ENCODE measurements at regions not wholly inside any gene's neighbourhood (a gene's known extent, or its start where the extent isn't known, plus 50 kb on each side); places are given as distances from the start of the nearest gene placed in this dataset.

DNA sequence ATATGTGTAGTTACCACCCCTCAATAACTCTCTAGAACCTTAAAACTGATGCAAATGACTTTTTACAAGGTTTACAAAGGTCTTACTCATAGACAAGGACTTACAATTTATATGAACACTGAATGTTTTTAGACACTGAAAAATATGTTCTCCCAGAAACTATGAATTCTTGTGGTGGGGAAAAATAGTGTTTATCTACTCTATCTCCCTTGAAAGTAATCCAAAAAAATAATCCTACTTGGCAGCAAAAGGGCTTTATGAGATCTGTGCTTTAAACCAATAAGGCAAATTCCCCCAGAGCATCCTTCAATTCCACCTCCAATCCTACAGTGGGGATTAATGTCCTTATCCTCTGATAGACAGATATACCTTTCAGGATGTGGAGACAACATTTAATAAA lies 1984.1 kb upstream of the RAG2 start:
- ChIA-PET RAD21 (ENCODE audit: unreplicated experiment) (no interaction called here), CTCF (no interaction called here), POLR2A (no interaction called here), SMC1A (ENCODE audit: uncharacterized antibody, unreplicated experiment) (interaction anchor here (0.6 kb wide), 1 partner anchor 10 kb away, joined by 3 read pairs; no protein-coding TSS in a partner anchor)
- in situ Hi-C loops (cut with MboI), result no loop called here
- DNase-seq (ENCODE audit: low read depth, low spot score), result no peak
- Histone ChIP-seq H4K20me1 (ENCODE audit: control insufficient read depth, insufficient read depth) (no peaks in the 10 kb centered on the region), H3K9ac (ENCODE audit: control insufficient read depth, insufficient read depth, low read length) (no peak overlapping the region), H3K4me3 (no peak overlapping the region), H3K79me2 (ENCODE audit: control insufficient read depth, insufficient read depth, low read length) (no peaks in the 10 kb centered on the region), H3K9me3 (replicated peaks; ENCODE audit: control insufficient read depth, insufficient read depth, low read length) (no peaks in the 10 kb centered on the region), H2AFZ (ENCODE audit: control insufficient read depth, low read depth, low read length) (no peak overlapping the region), H3K4me2 (ENCODE audit: control insufficient read depth, insufficient read depth) (no peak overlapping the region), H3K4me1 (ENCODE audit: control insufficient read depth, insufficient read depth, low read length) (no peaks in the 10 kb centered on the region), H3K27ac (ENCODE audit: control insufficient read depth, insufficient read depth) (no peak overlapping the region), H3K36me3 (ENCODE audit: control insufficient read depth in 2 of 2, insufficient read depth in 2 of 2, low read length in 1 of 2) (no peaks in the 10 kb centered on the region), H3K27me3 (replicated peaks in 1 of 2; ENCODE audit: control insufficient read depth in 2 of 2, insufficient read depth in 2 of 2, low read length in 1 of 2) (no peaks in the 10 kb centered on the region)
- no peak for FAIRE-seq
- ATAC-seq, result no peak
- TF ChIP-seq RELA (IDR thresholded peaks at IDR 0.05; ENCODE audit: borderline replicate concordance, partially characterized antibody), result no peak
- TF ChIP-seq HDAC2 (IDR thresholded peaks at IDR 0.05), result no peak
- intact Hi-C loops (cut with micrococcal nuclease; ENCODE audit: unreplicated experiment), result no loop called here
- no TSS peak for BruUV-seq (replicated peaks)

DNA sequence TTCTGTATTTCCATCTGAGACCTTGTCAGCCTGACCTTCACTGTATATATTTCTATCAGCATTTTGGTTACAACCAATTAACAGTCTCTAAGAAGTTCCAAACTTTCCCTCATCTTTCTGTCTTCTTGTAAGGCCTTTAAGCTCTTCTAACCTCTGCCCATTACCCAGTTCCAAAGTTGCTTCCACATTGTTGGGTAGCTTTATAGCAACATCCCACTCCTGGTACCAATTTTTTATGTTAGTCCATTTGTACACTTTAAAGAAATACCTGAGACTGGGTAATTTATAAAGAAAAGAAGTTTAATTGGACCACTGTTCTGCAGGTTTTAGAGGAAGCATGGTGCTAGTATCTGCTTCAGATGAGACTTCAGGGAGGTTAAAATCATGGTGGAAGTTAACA lies 1979.7 kb upstream of the RAG2 start:
- POLR2A ChIA-PET, result no interaction called here
- Histone ChIP-seq H3K4me3 (no peak overlapping the region), H3K4me2 (ENCODE audit: control insufficient read depth, insufficient read depth) (no peak overlapping the region)

DNA sequence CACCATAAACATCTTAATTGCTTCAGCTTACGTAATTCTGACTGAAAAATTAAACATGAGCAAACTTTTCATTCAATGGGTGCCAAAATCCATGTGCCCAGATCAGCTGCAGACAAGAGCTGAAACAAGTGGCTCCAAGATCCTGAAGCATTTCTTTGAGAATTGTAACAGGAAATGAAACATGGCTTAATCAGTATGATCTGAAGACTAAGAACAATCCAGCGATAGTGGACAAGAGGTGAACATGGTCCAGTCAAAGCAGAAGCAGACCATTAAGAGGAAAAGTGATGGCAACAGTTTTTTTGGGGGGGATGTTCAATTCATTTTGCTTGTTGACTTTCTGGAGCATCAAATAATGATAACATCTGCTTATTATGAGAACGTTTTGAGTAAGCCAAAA lies 1964.5 kb upstream of the RAG2 start:
- ChIA-PET CTCF (no interaction called here), SMC1A (ENCODE audit: uncharacterized antibody, unreplicated experiment) (no interaction called here), RAD21 (ENCODE audit: unreplicated experiment) (no interaction called here), POLR2A (no interaction called here)
- H3K79me2 ChIP-seq (ENCODE audit: control insufficient read depth, insufficient read depth, low read length), result no peaks in the 10 kb centered on the region
- ATAC-seq, result no peak
- intact Hi-C loops (cut with micrococcal nuclease; ENCODE audit: unreplicated experiment) (no loop called here), in situ Hi-C loops (cut with MboI) (no loop called here)
- no peak overlapping the region for H3K4me2 ChIP-seq (ENCODE audit: control insufficient read depth, insufficient read depth)
- H2AFZ ChIP-seq (ENCODE audit: control insufficient read depth, low read depth, low read length), result no peak overlapping the region
- no peaks in the 10 kb centered on the region for H3K9me3 ChIP-seq (replicated peaks; ENCODE audit: control insufficient read depth, insufficient read depth, low read length)
- no peaks in the 10 kb centered on the region for H4K20me1 ChIP-seq (ENCODE audit: control insufficient read depth, insufficient read depth)
- WGBS (ENCODE audit: insufficient coverage, insufficient replicate concordance, low lambda C conversion rate, missing lambda C conversion rate), result 2% methylated on average over 3 of the region's 3 CpGs
- no peak overlapping the region for H3K4me3 ChIP-seq
- H3K27ac ChIP-seq (ENCODE audit: control insufficient read depth, insufficient read depth), result no peak overlapping the region
- no peak for FAIRE-seq
- no TSS peak for BruUV-seq (replicated peaks)
- DNase-seq (ENCODE audit: low read depth, low spot score), result no peak
- TF ChIP-seq, protein P1, sequence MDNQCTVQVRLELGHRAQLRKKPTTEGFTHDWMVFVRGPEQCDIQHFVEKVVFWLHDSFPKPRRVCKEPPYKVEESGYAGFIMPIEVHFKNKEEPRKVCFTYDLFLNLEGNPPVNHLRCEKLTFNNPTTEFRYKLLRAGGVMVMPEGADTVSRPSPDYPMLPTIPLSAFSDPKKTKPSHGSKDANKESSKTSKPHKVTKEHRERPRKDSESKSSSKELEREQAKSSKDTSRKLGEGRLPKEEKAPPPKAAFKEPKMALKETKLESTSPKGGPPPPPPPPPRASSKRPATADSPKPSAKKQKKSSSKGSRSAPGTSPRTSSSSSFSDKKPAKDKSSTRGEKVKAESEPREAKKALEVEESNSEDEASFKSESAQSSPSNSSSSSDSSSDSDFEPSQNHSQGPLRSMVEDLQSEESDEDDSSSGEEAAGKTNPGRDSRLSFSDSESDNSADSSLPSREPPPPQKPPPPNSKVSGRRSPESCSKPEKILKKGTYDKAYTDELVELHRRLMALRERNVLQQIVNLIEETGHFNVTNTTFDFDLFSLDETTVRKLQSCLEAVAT (IDR thresholded peaks at IDR 0.05), result no peak
- TF ChIP-seq MXI1 (IDR thresholded peaks at IDR 0.05; ENCODE audit: low read depth, low read length) (no peak), JUNB (IDR thresholded peaks at IDR 0.05) (no peak), IKZF2 (IDR thresholded peaks at IDR 0.05) (no peak), BRCA1 (IDR thresholded peaks at IDR 0.05; ENCODE audit: low read depth, low read length) (no peak)
- TF ChIP-seq, protein P2, sequence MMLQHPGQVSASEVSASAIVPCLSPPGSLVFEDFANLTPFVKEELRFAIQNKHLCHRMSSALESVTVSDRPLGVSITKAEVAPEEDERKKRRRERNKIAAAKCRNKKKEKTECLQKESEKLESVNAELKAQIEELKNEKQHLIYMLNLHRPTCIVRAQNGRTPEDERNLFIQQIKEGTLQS (IDR thresholded peaks at IDR 0.05; ENCODE audit: borderline replicate concordance, extremely low read depth, low read depth, low read length), result no peak
- no peaks in the 10 kb centered on the region for H3K36me3 ChIP-seq (ENCODE audit: control insufficient read depth in 2 of 2, insufficient read depth in 2 of 2, low read length in 1 of 2)
- H3K9ac ChIP-seq (ENCODE audit: control insufficient read depth, insufficient read depth, low read length), result no peak overlapping the region
- no peaks in the 10 kb centered on the region for H3K4me1 ChIP-seq (ENCODE audit: control insufficient read depth, insufficient read depth, low read length)
- H3K27me3 ChIP-seq (replicated peaks in 1 of 2; ENCODE audit: control insufficient read depth in 2 of 2, insufficient read depth in 2 of 2, low read length in 1 of 2), result no peaks in the 10 kb centered on the region

More for the DNA sequence above, 1979.7 kb upstream of the RAG2 start:
- H3K9me3 ChIP-seq (replicated peaks; ENCODE audit: control insufficient read depth, insufficient read depth, low read length), result no peaks in the 10 kb centered on the region
- H3K27ac ChIP-seq (ENCODE audit: control insufficient read depth, insufficient read depth), result no peak overlapping the region
- no peaks in the 10 kb centered on the region for H3K36me3 ChIP-seq (ENCODE audit: control insufficient read depth in 2 of 2, insufficient read depth in 2 of 2, low read length in 1 of 2)
- DNase-seq (ENCODE audit: low read depth, low spot score) (no peak), ATAC-seq (no peak), FAIRE-seq (no peak)
- in situ Hi-C loops (cut with MboI), result no loop called here
- no peak overlapping the region for H2AFZ ChIP-seq (ENCODE audit: control insufficient read depth, low read depth, low read length)
- H3K9ac ChIP-seq (ENCODE audit: control insufficient read depth, insufficient read depth, low read length), result no peak overlapping the region
- BruUV-seq (replicated peaks), result no TSS peak
- CTCF ChIA-PET, result no interaction called here
- no peak for TF ChIP-seq HDGF (IDR thresholded peaks at IDR 0.05)
- SMC1A ChIA-PET (ENCODE audit: uncharacterized antibody, unreplicated experiment), result no interaction called here
- RAD21 ChIA-PET (ENCODE audit: unreplicated experiment), result no interaction called here
- no peaks in the 10 kb centered on the region for H3K79me2 ChIP-seq (ENCODE audit: control insufficient read depth, insufficient read depth, low read length)
- intact Hi-C loops (cut with micrococcal nuclease; ENCODE audit: unreplicated experiment), result no loop called here
- no peaks in the 10 kb centered on the region for H4K20me1 ChIP-seq (ENCODE audit: control insufficient read depth, insufficient read depth)
- no peaks in the 10 kb centered on the region for H3K27me3 ChIP-seq (replicated peaks in 1 of 2; ENCODE audit: control insufficient read depth in 2 of 2, insufficient read depth in 2 of 2, low read length in 1 of 2)
- H3K4me1 ChIP-seq (ENCODE audit: control insufficient read depth, insufficient read depth, low read length), result no peaks in the 10 kb centered on the region

Data from GM12878 (cell line).